HEK293T (cell line): ENCODE measurements at regions not wholly inside any gene's neighbourhood (a gene's known extent, or its start where the extent isn't known, plus 50 kb on each side); places are given as distances from the start of the nearest gene placed in this dataset.

ENCODE experiments used
- BHLHE40 ChIP-seq: fragments of 450-650 bp; IDR thresholded peaks from 2 replicates; pipeline ENCODE4 v1.6.1; 2016; ENCODE audit warnings: mild to moderate bottlenecking, moderate library complexity, borderline replicate concordance
- FOXA1 ChIP-seq: fragments of 450-650 bp; IDR thresholded peaks from 2 replicates; pipeline ENCODE4 v1.6.1; 2016; ENCODE audit warnings: mild to moderate bottlenecking
- FOXM1 ChIP-seq: fragments of 450-650 bp; IDR thresholded peaks from 2 replicates; pipeline ENCODE4 v1.6.1; 2017; ENCODE audit warnings: mild to moderate bottlenecking, borderline replicate concordance
- NFRKB ChIP-seq: fragments of 450-650 bp; IDR thresholded peaks from 2 replicates; pipeline ENCODE4 v1.6.1; 2016; ENCODE audit warnings: mild to moderate bottlenecking, moderate library complexity
- TARDBP ChIP-seq: fragments of 450-650 bp; IDR thresholded peaks from 2 replicates; pipeline ENCODE4 v1.6.1; 2016
- ZNF384 ChIP-seq: fragments of 450-650 bp; IDR thresholded peaks from 2 replicates; pipeline ENCODE4 v1.6.1; 2016
- TF ChIP-seq, protein P1 (sequence below): fragments of 450-650 bp; IDR thresholded peaks from 2 replicates; pipeline ENCODE4 v1.6.1; 2016

DNA sequence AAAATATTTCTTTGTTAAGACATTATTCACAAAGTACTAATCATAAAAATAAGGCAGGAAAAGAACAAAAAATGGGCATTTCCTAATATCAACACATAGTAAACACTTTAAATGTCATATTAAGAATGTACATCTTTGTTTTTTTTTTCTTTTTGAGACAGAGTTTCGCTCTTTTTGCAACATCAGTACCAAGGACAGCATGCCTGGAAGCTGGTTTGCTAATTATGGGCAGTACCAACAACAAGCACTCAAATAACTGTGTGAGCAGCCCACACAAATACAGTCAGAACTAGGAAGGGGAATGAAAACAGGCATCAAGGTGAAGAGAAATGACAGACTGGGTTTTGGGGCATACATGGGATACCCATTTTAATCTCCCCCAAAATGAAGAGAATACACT, 788.0 kb upstream of the SLITRK1 start:
- TF ChIP-seq BHLHE40, result no peak
- no peak for TF ChIP-seq ZNF384
- no peak for TF ChIP-seq FOXA1
- TF ChIP-seq TARDBP, result no peak
- TF ChIP-seq, protein P1, sequence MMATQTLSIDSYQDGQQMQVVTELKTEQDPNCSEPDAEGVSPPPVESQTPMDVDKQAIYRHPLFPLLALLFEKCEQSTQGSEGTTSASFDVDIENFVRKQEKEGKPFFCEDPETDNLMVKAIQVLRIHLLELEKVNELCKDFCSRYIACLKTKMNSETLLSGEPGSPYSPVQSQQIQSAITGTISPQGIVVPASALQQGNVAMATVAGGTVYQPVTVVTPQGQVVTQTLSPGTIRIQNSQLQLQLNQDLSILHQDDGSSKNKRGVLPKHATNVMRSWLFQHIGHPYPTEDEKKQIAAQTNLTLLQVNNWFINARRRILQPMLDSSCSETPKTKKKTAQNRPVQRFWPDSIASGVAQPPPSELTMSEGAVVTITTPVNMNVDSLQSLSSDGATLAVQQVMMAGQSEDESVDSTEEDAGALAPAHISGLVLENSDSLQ, result no peak
- no peak for TF ChIP-seq NFRKB
- TF ChIP-seq FOXM1, result no peak
